HT1080 (cell line): ENCODE measurements at regions not wholly inside any gene's neighbourhood (a gene's known extent, or its start where the extent isn't known, plus 50 kb on each side); places are given as distances from the start of the nearest gene placed in this dataset.
A peak's percentile ranks its signal among the peaks of the same experiment; 100 is the strongest.
"Not testable (repeated sequence)": the region's sequence is repeated elsewhere in the genome, so short reads cannot be mapped to it uniquely, and the experiment has no call there.

Experiments used
- DNase-seq: peaks from one replicate; pipeline ENCODE4 v3.0.0-alpha.2; 2015; ENCODE audit warnings: low read depth

- no peak for DNase-seq
Measured at GRCh38 chr2:147425437-147426029, 419.3 kb upstream of the ACVR2A start.

GRCh38 chr2:147424766-147425165, 420.1 kb upstream of the ACVR2A start:
- peak; percentile 24 for DNase-seq

DNA sequence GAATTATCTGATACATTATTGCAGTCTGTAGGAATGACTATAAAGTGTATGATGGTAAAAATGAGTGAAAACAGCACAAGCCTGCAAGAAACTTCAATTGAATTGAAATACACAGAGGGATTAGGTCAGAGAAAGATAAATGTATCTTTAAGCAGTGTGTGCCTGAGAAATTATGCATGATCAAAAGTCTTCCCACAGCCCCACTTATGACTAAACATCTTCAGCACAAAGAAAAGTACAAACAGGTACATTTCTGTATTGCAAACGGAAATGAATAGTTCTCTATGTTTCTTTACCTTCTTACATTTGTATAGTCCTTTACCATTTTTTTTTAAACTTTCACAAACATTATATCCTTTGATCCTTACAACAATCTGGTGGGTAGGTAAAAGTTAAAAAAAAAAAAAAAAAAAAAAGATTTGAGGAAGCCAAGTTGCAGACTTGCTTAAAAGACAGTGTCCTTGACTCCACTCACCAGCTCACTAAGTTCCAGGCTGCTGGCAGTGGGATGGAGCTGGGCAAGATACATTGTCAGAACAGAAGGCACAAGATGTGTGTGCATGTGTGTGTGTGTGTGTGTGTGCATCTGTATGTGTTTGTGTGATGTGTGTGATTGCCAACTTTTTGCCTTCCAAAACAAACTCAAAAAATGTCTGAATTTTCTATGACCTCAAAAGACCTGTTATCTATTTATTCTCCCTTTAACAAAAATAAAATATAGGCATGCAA, 423.7 kb upstream of the ACVR2A start:
- no peak for DNase-seq

DNA sequence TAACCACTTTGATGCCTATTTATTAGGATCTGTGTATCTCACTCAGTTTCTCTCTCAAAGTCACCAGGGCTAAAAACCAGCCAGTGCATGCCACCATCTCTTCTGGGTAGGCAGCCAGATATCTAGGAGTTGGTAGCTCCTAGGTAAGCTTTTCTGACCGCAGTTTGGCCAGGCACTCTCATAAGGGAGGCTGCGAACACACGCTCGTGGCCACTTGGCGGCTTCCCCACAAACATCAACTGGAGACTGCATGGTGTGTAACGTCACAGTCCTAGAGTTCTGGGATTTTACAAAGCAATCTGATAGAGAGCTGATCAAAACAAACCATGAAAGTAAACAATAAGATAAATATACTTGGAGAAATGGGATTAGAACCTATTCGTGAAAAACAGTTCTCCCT, 424.3 kb upstream of the ACVR2A start:
- no peak for DNase-seq

DNA sequence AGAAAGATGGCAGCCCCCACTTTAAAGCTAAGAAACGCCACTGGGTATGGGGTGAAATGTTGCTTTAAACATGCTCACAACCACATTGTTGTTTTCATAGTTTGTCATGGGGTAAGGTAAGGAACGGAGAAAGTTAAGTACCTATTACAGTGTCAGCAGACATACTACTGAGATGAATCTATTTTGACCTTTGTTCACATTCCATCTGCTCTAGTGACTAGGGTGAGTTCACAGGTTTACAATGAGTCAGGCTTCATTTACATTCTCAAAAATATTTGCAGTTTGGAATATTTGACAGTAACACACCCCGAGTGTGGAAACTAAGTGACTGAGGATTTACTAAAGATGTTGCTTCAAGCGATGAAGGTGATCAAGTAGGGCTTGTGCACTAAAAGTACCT, 428.7 kb upstream of the ACVR2A start:
- DNase-seq: peak; percentile 11

DNA sequence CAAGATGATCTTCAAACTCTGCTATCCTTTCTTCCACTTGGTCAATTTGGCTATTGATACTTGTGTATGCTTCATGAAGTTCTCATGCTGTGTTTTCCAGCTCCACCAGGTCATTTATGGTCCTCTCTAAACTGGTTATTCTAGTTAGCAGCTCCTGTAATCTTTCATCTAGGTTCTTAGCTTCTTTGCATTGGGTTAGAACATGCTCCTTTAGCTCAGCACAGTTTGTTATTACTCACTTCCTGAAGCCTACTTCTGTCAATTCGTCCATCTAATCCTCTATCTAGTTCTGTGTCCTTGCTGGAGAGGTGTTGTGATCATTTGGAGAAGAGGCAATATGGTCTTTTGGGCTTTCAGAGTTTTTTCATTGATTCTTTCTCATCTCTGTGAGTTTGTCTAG, 430.2 kb upstream of the ACVR2A start:
- DNase-seq: not testable (repeated sequence)

- no peak for DNase-seq
Measured at GRCh38 chr2:147408357-147408756, 436.5 kb upstream of the ACVR2A start.

- no peak for DNase-seq
Measured at GRCh38 chr2:147405651-147406050, 439.2 kb upstream of the ACVR2A start.

DNA sequence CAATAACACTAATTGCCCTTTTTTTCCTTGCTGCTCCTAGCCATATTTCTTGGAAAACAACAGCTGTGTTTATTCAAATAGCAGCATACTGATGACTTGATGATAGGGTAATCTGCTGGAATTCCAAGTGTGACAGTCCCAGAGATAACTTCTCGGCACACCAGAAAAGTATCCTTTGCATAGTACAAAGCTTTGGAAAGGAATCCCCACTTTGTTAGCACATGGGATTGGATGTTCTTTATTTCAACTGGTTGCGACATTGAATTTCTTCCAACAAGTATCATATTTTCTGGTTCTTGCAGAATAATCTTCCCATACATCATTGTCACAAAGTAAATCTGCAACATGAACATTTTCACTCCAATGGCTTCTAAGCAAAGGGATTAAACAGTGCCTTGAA, 445.8 kb upstream of the ACVR2A start:
- DNase-seq: no peak

DNA sequence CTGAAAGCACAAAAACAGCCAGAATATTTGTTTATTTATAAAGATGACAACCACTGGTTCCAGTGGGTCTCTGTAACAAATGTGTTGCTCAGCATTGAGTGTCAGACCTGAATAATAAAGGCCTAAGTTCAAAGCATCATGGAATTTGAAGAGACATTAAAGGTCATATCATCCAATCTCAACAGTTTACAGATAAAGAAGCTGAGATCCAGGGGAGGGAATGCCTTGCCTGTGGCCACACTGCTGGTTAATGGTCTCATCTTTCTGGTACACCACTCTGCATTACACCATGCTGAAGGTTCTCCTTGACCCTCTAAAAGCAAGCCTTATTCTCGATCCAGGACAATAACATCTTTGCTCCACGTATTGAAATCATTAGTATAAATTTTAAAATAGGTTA, 446.5 kb upstream of the ACVR2A start:
- DNase-seq: no peak

DNA sequence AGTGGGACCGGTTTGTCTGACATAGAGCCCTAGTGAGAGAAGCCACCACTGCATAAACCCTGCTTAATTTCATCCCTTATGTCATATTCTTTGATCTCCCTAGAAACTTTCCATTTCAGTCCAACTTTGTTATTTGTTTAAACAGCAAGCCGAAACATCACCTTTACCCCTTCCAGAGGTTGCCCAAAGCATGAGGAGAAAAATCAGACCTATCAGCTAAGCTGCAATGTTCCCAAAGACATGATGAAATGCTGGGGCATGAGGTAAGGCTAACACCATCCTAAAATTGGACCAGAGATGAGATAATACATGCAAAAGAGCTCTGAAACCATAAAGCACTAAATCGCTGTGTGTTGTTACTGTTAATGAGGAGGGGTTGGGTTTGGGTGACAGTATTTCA, 447.9 kb upstream of the ACVR2A start:
- no peak for DNase-seq

DNA sequence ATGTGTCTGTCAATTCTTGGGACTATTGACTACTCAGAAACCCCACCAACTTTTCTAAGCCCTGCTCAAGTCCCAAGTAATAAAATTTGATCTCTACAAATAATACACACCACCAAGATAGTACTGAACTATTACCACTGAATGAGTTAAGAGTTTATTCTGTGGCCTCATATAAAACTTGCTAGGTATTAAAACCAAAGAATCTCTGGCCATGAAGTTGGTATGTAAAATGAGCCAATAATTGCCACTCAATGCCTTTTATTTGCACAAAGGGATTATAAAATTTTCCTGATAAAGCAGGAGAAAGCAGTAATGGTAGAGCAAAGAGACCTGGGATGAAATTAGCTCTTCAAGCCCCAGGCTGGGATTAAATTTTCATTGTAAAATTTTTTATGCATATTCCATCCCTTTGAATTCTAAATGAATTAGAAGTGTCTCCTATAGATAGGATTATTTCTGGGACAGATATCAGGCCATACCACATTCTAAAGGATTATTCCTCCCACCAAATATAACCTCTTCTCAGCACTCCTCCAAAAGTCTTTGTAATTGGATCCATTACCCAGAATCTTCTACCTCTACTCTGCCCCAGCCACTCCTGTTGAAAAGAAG, 450.5 kb upstream of the ACVR2A start:
- DNase-seq: no peak

DNA sequence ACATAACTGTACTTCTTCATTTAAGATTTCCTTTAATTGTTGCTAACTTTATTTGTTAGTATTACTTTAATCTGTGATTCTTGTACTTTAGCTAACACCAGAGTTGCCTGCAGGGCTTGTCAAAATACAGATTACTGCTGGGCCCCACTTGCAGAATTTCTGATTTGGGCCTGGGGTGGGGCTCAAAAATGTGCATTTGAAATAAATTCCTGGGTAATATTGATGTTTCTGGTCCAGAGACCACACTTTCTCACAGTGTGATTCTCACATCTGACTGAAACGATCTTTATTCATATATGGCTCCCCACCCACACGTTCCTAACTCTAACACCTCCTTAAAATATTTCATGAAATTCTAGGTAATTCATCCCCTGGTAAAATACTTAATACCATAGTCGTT, 452.6 kb upstream of the ACVR2A start:
- no peak for DNase-seq

- DNase-seq: no peak
Measured at GRCh38 chr2:147390475-147390874, 454.4 kb upstream of the ACVR2A start.

GRCh38 chr2:147389218-147389617, 455.6 kb upstream of the ACVR2A start:
- no peak for DNase-seq

GRCh38 chr2:147388217-147388616, 456.6 kb upstream of the ACVR2A start:
- DNase-seq: no peak

DNA sequence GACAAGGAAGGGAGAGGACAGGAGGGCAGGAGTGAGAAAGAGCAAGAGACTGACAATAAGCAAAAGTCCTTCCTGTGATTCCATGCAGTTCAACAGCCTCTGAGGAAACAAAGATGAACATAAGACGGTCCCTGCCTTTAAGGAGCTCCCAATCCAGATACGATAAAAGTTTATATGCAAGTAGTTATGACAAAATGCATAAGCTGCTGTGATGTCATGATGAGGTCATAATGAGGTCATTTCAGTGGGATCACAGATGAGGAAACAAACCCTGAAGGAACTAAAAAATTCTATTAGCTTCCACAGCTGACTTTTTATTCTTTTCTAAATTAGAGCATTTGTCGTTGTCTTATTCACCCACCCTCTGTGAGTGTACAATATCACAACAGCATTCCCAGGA, 458.5 kb upstream of the ACVR2A start:
- no peak for DNase-seq

DNA sequence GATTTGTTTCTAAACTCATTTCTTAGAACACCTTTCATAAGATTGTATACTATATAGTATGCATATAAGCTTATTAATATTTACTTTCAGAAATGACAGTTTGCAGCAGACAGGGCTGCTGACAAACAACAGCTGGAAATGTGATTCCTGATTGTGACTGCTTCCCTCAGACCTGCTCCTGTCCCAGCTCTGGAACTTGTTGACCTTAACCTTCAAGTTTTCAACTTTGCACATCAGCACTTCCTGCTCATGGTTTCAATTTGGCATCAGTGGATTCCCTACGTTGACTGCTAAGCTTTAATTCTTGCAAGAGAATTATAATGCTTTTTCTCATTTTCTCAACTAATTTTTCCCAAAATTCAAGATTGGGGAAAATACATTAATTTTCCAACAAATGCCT, 459.2 kb upstream of the ACVR2A start:
- DNase-seq: no peak

GRCh38 chr2:147384659-147385058, 460.2 kb upstream of the ACVR2A start:
- DNase-seq: no peak

DNA sequence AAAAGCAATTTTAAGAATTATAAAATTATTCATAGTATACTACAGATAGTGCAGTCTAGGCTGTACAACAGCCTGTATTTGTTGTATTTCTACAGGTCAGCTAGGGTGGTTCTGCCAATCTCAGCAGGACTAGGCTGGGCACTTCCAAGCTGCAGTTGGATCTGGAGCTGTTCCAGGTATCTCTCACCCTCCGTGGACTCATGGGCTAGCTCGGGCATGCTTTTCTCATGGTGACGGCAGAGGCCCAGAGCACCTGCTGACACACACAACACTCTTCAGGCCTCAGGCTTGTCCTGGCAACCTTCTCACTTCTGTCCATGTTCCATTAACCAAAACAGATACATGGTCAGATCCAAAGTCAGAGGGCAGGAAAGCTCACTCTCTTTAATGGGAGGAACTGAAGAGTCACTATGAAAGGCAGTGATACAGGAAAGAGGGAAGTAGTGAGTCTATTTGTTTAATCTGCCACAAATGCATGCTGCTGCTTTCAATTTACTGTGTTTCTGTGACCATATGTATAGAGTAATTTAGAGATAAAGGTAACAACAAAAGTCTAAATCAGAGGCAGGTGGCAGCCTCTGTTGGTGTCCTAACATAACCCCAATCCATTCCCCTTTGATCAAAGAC, 462.4 kb upstream of the ACVR2A start:
- no peak for DNase-seq

GRCh38 chr2:147378403-147378802, 466.4 kb upstream of the ACVR2A start:
- no peak for DNase-seq

GRCh38 chr2:147375073-147375472, 469.8 kb upstream of the ACVR2A start:
- DNase-seq: no peak

DNA sequence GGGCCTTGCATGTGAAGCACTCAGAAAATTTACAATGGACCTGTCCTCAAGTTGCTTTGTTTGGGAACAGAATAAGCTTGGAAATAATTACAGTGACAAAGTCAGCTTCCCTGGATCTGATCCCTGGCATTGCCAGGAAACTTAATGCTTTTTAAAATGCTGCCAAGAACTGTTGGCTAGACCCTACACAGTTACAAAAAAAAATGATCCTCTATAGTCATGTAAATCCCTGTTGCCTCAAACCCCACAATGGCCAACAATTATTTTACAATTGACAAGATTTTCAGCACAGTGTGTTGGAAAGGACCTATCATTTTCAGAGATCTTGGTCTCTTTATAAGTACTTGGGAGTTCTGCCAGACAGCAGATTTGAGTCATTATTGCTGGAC, 470.4 kb upstream of the ACVR2A start:
- no peak for DNase-seq
